ENCODE measurements at regions not wholly inside any gene's neighbourhood (a gene's known extent, or its start where the extent isn't known, plus 50 kb on each side); places are given as distances from the start of the nearest gene placed in this dataset.

DNA sequence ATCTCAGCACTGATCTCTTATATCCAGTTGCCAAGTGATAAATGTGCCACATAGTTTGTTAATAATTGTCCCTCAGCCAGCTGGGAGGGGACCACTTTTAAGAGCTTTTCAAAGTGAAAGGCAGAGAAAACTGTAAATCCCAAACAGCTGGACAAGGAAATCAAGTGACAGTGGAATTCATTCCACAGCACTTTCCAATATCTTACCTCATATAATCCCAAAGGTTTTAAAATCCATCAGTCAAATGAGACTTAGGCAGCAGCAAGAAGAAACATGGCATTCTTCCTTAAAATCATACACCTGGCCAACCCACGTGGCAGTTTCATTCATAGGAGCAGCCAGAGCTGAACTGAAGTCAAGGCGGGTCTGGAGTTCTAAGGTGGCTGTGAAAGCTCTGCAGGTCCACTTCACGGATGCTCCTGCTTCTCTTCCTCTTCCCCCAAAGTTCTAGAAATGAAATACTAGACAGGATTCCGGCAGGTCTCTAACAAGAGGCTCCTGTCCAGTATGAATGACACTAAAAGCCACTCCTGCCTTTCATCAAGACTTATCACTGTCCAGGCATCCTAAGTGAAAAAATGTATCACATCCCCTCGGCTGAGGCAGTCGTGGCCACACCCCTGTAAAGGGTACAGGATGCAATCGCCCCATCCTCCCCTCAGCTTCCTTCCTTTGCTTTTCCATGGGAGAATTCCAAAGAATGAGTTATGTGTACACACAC lies 190.4 kb upstream of the STK17B start:
- TF ChIP-seq YY1 (IDR thresholded peaks at IDR 0.05; ENCODE audit: insufficient read depth, insufficient read length): no peak
- TF ChIP-seq ZNF274 (IDR thresholded peaks at IDR 0.05; ENCODE audit: low read depth, low read length): no peak
